Smooth muscle cell (in vitro differentiated cells): ENCODE measurements at regions not wholly inside any gene's neighbourhood (a gene's known extent, or its start where the extent isn't known, plus 50 kb on each side); places are given as distances from the start of the nearest gene placed in this dataset.

ENCODE experiments used
- DNase-seq: peaks from one replicate; lab custom pipeline; 2025; ENCODE audit not compliant: unreplicated experiment; lab: John Stamatoyannopoulos, UW
- H2AFZ ChIP-seq: fragments of 200-600 bp; sonication (generic); 2 replicates; pipeline ENCODE4 v1.6.0; 2016; ENCODE audit warnings: antibody characterized with exemption, low read depth, mild to moderate bottlenecking
- H3F3A ChIP-seq: fragments of 200-600 bp; sonication (generic); 2 replicates; pipeline ENCODE4 v1.6.0; 2017; ENCODE audit warnings: antibody characterized with exemption, low read depth
- H3K27ac ChIP-seq: fragments of 200-600 bp; sonication (generic); 2 replicates; pipeline ENCODE4 v1.5.1; 2016; ENCODE audit warnings: low read depth, mild to moderate bottlenecking
- H3K27me3 ChIP-seq: fragments of 200-600 bp; sonication (generic); 2 replicates; pipeline ENCODE4 v1.6.1; 2016; ENCODE audit warnings: low read depth, mild to moderate bottlenecking
- H3K36me3 ChIP-seq: fragments of 200-600 bp; sonication (generic); 2 replicates; pipeline ENCODE4 v1.5.1; 2016; ENCODE audit warnings: low read depth
- H3K4me1 ChIP-seq: fragments of 200-600 bp; sonication (generic); 2 replicates; pipeline ENCODE4 v1.5.1; 2016; ENCODE audit warnings: low read depth
- H3K4me2 ChIP-seq: fragments of 200-600 bp; sonication (generic); 2 replicates; pipeline ENCODE4 v1.6.0; 2016; ENCODE audit warnings: mild to moderate bottlenecking
- H3K4me3 ChIP-seq: fragments of 200-600 bp; sonication (generic); 2 replicates; pipeline ENCODE4 v1.5.1; 2016; ENCODE audit warnings: mild to moderate bottlenecking
- H3K79me2 ChIP-seq: fragments of 200-600 bp; sonication (generic); 2 replicates; pipeline ENCODE4 v1.6.0; 2016; ENCODE audit warnings: low read depth, mild to moderate bottlenecking
- H3K9ac ChIP-seq: fragments of 200-600 bp; sonication (generic); 2 replicates; pipeline ENCODE4 v1.6.0; 2016; ENCODE audit warnings: low read depth
- H3K9me3 ChIP-seq: fragments of 200-600 bp; sonication (generic); replicated peaks from 2 replicates; pipeline ENCODE4 v1.5.1; 2016; ENCODE audit warnings: low read depth
- H4K20me1 ChIP-seq: fragments of 200-600 bp; sonication (generic); 2 replicates; pipeline ENCODE4 v1.6.0; 2016; ENCODE audit warnings: low read depth
- CTCF ChIP-seq: fragments of 200-600 bp; sonication (generic); IDR thresholded peaks from 2 replicates; pipeline ENCODE4 v1.5.1; 2017; ENCODE audit warnings: borderline replicate concordance, mild to moderate bottlenecking, antibody characterized with exemption; ENCODE audit not compliant: insufficient read depth, poor library complexity, severe bottlenecking
- WGBS: methylation state at CpG from one replicate; pipeline ENCODE4 v1.1.7; 2016; ENCODE audit warnings: low lambda C conversion rate; 5-methylcytosine and 5-hydroxymethylcytosine counted together

GRCh38 chr4:141459020-141459419, 177.4 kb upstream of the IL15 start:
- Histone ChIP-seq H3K4me2 (no peak overlapping the region), H4K20me1 (no peaks in the 10 kb centered on the region), H3K27ac (no peak overlapping the region), H3K36me3 (no peaks in the 10 kb centered on the region), H3K79me2 (no peaks in the 10 kb centered on the region), H3K9ac (no peak overlapping the region), H3K27me3 (no peaks in the 10 kb centered on the region), H3K4me3 (no peak overlapping the region), H3F3A (no peaks in the 10 kb centered on the region), H3K9me3 (no peaks in the 10 kb centered on the region), H3K4me1 (no peaks in the 10 kb centered on the region), H2AFZ (no peak overlapping the region)
- 94% methylated on average over 1 of the region's 1 CpG for WGBS
- no peak for TF ChIP-seq CTCF
- DNase-seq = no peak

DNA sequence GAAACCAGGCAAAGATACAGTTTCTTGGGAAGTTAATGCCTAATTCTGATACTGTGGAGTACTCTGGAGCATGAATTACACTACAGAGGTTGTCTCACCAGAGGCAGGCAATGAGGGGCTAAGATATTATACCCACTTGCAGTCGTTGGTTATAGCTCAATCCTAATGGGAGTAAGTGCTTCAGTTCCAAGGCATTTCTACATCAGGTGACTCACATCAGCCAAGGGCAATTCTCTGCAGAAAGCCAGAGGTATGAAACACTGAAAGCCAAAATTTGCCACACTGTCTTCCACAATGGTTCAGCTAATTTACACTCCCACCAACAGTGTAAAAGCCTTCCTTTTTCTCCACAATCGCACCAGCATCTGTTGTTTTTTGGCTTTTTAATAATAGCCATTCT, 174.0 kb upstream of the IL15 start:
- no peak for DNase-seq
- no peaks in the 10 kb centered on the region for H3K4me1 ChIP-seq
- H3K4me2 ChIP-seq = no peak overlapping the region
- H3K36me3 ChIP-seq = no peaks in the 10 kb centered on the region
- H2AFZ ChIP-seq = no peak overlapping the region
- no peaks in the 10 kb centered on the region for H3K27me3 ChIP-seq
- WGBS = 81% methylated on average over 2 of the region's 2 CpGs
- H3K27ac ChIP-seq = no peak overlapping the region
- H3F3A ChIP-seq = no peaks in the 10 kb centered on the region
- no peak overlapping the region for H3K9ac ChIP-seq
- no peak for TF ChIP-seq CTCF
- no peaks in the 10 kb centered on the region for H3K9me3 ChIP-seq
- no peaks in the 10 kb centered on the region for H4K20me1 ChIP-seq
- H3K79me2 ChIP-seq = no peaks in the 10 kb centered on the region
- H3K4me3 ChIP-seq = no peak overlapping the region

DNA sequence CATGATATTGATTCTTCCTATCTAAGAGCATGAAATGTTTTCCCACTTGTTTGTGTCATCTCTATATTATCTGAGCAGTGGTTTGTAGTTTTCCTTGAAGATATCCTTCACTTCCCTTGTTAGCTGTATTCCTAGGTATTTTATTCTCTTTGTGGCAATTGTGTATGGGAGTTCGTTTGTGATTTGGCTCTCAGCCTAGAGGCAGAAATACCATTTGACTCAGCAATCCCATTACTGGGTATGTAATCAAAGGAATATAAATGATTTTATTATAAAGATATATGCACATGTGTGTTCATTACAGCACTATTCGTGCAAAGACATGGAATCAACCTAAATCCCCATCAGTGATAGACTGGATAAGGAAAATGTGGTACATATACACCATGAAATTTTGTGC, 172.7 kb upstream of the IL15 start:
- Histone ChIP-seq H3K9ac (no peak overlapping the region), H3K4me3 (no peak overlapping the region), H2AFZ (no peak overlapping the region), H3K36me3 (no peaks in the 10 kb centered on the region), H3K4me2 (no peak overlapping the region), H3F3A (no peaks in the 10 kb centered on the region), H3K27ac (no peak overlapping the region), H4K20me1 (no peaks in the 10 kb centered on the region), H3K4me1 (no peaks in the 10 kb centered on the region), H3K79me2 (no peaks in the 10 kb centered on the region), H3K27me3 (no peaks in the 10 kb centered on the region), H3K9me3 (no peaks in the 10 kb centered on the region)
- WGBS = 86% methylated on average over 2 of the region's 2 CpGs
- TF ChIP-seq CTCF = no peak
- no peak for DNase-seq

DNA sequence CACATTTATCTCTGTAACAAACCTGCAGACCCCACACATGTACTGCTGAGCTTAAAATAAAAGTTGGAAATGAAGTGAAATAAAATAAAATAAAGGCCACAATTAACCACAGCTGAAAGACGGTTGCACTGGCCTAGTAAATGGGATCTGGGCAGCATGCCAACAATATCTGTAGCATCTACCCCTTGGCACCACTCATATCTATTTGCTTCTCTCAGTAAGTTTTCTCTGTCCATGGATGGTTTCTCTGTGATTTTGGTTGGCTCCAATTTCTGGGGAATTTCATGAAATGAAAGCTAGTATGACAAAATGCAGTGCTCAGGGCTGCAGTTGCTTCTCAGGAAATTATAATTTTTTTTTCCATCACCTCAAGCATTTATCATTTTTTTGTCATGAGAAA, 172.0 kb upstream of the IL15 start:
- 65% methylated on average over 1 of the region's 1 CpG for WGBS

More for the DNA sequence above, 172.0 kb upstream of the IL15 start:
- no peaks in the 10 kb centered on the region for H3K27me3 ChIP-seq
- no peak overlapping the region for H3K4me3 ChIP-seq
- H3K4me2 ChIP-seq = no peak overlapping the region
- no peak for DNase-seq
- no peak overlapping the region for H3K9ac ChIP-seq
- no peaks in the 10 kb centered on the region for H3K4me1 ChIP-seq
- H3K9me3 ChIP-seq = no peaks in the 10 kb centered on the region
- H3K27ac ChIP-seq = no peak overlapping the region
- no peaks in the 10 kb centered on the region for H3K36me3 ChIP-seq
- no peak for TF ChIP-seq CTCF
- no peaks in the 10 kb centered on the region for H3K79me2 ChIP-seq
- H2AFZ ChIP-seq = no peak overlapping the region
- no peaks in the 10 kb centered on the region for H3F3A ChIP-seq
- no peaks in the 10 kb centered on the region for H4K20me1 ChIP-seq
